ENCODE measurements at regions not wholly inside any gene's neighbourhood (a gene's known extent, or its start where the extent isn't known, plus 50 kb on each side); places are given as distances from the start of the nearest gene placed in this dataset.

GRCh38 chr16:64136743-64137142 is 985.1 kb downstream of the CDH11 start:
- TF ChIP-seq SIN3A (IDR thresholded peaks at IDR 0.05; ENCODE audit: borderline replicate concordance, insufficient read depth, low read length) = no peak
- TF ChIP-seq FOXP2 (optimal IDR thresholded peaks at IDR 0.05; ENCODE audit: borderline replicate concordance, extremely low read depth, extremely low read length, insufficient read depth) = no peak

All from PFSK-1 (cell line).